ENCODE measurements at regions not wholly inside any gene's neighbourhood (a gene's known extent, or its start where the extent isn't known, plus 50 kb on each side); places are given as distances from the start of the nearest gene placed in this dataset.

- TF ChIP-seq CTCF (IDR thresholded peaks at IDR 0.05) (no peak), POLR2AphosphoS5 (IDR thresholded peaks at IDR 0.05) (no peak), POLR2A (IDR thresholded peaks at IDR 0.05) (no peak)
Observed at GRCh38 chr20:16143596-16143995, 429.7 kb downstream of the KIF16B start.

All from upper lobe of left lung (tissue), 4 donors.